Bronchial epithelial cell (primary cell): ENCODE measurements at regions not wholly inside any gene's neighbourhood (a gene's known extent, or its start where the extent isn't known, plus 50 kb on each side); places are given as distances from the start of the nearest gene placed in this dataset.

Experiments used
- DNase-seq: peaks from one replicate; pipeline ENCODE4 v3.0.0-alpha.2; 2010; ENCODE audit warnings: low read depth
- FAIRE-seq: peaks from 2 replicates; lab custom pipeline; 2011; peaks lifted over from hg19 to GRCh38; lab: Jason Lieb, UNC
- H3K27me3 ChIP-seq: 2 replicates; pipeline ENCODE4 v1.5.1; 2011; ENCODE audit warnings: low read length; ENCODE audit not compliant: control insufficient read depth, insufficient read depth
- H3K36me3 ChIP-seq: 2 replicates; pipeline ENCODE4 v1.5.1; 2011; ENCODE audit warnings: low read length; ENCODE audit not compliant: control insufficient read depth, insufficient read depth
- H3K4me3 ChIP-seq: 2 replicates; pipeline ENCODE4 v1.5.1; 2011; ENCODE audit warnings: mild to moderate bottlenecking, low read depth, low read length, control low read depth
- CTCF ChIP-seq: IDR thresholded peaks from 2 replicates; pipeline ENCODE4 v1.5.1; 2011; ENCODE audit warnings: mild to moderate bottlenecking, moderate library complexity, low read length, control low read depth, inconsistent platforms; ENCODE audit not compliant: insufficient read depth, severe bottlenecking

DNA sequence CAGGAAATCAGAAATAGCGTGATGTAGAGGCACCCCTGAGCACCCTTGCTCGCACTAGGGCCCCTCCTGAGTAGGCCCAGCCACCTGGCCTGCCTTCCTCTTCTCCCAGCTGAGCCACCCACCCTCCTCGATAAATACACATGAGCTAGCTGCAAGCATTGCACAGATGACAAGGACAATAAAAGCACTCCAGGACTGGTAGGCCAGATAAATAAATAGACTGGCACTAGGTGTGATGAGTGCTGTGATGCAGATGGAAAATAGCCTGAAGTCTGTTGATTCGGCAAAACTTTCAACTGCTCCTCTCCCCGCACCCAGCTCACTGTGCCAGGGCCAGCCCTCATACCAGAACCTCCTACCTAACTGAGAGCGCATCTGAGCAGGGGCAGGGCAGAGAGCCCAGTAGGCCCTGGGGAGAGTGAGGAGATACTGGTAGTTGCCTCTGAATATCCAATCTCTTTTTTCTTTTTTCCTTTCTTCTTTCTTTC, 54.5 kb upstream of the GPI start:
- no peaks in the 10 kb centered on the region for H3K27me3 ChIP-seq
- no peak for TF ChIP-seq CTCF
- H3K36me3 ChIP-seq, result no peaks in the 10 kb centered on the region
- no peak for FAIRE-seq
- H3K4me3 ChIP-seq, result no peak overlapping the region
- no peak for DNase-seq

DNA sequence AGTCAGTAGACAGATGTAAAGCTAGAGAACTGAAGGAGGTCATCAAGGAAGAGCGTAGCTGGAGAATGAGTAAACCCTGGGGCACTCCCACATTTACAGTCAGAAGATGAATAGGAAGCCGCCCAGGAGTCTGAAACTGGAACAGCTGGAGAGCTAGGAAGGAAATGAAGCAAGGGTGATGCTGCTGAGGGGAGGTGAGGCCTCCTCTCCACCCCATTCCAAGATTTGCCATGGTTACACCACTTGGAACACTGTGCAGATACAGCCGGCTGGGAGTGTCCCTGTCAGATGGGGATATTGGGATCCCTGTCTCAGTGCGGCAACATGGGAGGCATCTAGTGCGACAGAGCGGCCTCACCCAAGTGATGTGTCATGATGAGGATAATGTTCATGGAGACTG, 51.8 kb upstream of the GPI start:
- no peak overlapping the region for H3K4me3 ChIP-seq
- no peak for FAIRE-seq
- no peaks in the 10 kb centered on the region for H3K27me3 ChIP-seq
- DNase-seq, result peak; percentile 56
- no peak for TF ChIP-seq CTCF
- H3K36me3 ChIP-seq, result no peaks in the 10 kb centered on the region

DNA sequence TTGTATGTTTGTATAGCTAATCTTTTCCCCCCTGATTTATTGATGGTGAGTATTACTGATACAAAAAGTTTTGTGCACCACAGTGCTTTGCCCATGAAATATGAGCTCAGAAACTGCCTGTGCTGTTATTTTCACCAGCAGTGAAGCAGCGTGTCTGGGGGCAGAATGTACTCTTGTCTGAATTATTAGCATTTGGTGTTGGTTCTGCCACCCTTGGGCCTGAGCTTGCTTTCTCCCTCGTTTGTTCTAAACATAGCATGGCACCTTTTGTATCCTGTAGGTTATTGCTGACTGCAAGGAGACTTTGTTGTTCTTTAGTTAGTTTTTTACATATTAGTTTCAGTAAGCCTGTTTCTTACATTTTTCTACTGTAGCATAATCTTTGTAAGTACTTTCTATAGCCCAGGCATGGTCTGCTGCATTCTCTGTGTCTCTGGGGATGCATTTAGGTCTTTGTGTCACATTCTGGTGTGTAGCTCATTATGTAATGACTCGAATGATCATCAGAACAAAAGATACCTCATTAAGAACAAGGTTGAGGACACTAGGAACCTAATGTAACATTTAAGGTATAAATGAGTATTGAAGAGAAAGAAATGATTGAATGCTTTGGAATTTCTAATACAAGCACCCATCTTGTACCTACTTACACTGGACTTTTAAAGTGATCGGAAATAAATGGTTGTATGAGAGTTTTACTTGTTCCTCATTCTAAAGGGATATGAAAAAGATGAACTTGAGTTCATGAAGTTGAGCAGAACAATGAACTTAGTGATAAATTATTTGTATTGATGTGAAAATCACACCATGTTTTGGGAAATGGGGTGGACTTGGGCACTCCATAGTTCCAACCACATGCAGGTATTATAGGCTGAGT, 50.3 kb upstream of the GPI start:
- H3K36me3 ChIP-seq, result no peaks in the 10 kb centered on the region
- TF ChIP-seq CTCF, result no peak
- H3K4me3 ChIP-seq, result no peak overlapping the region
- DNase-seq (no peak), FAIRE-seq (no peak)
- H3K27me3 ChIP-seq, result no peaks in the 10 kb centered on the region
